Iris pigment epithelial cell (primary cell): ENCODE measurements at regions not wholly inside any gene's neighbourhood (a gene's known extent, or its start where the extent isn't known, plus 50 kb on each side); places are given as distances from the start of the nearest gene placed in this dataset.

Source experiments
- DNase-seq: peaks from one replicate; pipeline ENCODE4 v3.0.0-alpha.2; 2011; ENCODE audit warnings: low read depth

DNA sequence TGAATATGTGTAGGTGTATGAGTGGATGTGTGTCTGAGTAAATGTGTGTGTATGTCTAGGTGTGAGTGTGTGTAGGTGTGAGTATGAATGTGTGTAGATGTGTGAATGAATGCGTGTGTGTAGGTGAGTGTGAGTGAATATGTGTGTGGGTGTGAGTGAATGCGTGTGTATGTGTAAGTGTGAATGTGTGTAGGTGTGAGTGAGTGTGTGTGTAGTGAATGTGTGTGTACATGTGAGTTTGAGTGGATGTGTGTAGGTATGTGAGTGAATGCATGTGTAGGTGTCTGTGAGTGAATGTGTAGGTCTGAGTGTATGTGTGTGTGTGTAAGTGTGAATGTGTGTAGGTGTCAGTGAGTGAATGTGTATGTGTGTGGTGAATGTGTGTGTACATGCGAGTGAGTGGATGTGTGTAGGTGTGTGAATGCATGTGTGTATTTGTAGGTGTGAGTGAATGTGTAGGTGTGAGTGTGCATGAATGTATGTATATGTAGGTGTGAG is 201.0 kb upstream of the ZNF536 start:
- DNase-seq, result no peak

DNA sequence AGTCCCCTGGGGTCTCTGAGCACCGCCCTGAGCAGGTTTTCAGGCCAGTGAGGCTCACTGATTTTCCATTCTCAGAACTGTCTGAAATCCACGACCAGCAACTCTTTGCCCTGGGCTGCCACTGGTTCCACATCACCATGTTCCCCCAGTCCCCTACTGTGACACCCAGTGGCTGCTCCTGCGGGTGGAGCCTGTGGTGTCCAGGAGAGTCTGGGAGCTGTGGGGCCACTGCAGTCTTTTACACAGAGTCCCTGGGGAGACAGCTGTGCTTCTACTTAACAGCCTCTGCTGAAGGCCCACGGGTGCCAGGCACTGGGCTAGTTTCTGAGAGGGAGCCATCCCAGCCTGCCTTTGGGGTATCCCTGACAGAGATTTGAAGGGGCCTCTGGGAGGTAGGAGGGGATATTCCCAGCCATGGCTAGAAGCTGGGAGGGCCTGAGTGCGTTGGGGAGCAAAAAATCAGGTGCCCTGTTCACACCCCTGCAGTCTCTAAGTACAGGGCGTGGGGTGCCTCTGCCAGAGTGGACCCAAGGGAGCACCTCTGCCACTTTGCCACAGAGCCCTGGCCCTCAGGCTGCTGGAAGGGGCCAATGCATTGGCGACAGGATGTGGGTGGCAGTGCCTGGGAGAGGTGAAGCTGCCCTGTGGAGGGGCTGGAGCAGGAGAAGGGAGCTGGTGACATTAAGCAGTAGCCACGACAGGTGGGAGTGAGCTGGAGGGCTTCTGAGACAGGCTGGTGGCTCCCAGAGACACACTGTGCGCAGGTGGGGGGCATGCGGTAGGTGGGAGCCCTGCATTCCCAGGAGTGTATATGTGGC is 200.2 kb upstream of the ZNF536 start:
- no peak for DNase-seq

DNA sequence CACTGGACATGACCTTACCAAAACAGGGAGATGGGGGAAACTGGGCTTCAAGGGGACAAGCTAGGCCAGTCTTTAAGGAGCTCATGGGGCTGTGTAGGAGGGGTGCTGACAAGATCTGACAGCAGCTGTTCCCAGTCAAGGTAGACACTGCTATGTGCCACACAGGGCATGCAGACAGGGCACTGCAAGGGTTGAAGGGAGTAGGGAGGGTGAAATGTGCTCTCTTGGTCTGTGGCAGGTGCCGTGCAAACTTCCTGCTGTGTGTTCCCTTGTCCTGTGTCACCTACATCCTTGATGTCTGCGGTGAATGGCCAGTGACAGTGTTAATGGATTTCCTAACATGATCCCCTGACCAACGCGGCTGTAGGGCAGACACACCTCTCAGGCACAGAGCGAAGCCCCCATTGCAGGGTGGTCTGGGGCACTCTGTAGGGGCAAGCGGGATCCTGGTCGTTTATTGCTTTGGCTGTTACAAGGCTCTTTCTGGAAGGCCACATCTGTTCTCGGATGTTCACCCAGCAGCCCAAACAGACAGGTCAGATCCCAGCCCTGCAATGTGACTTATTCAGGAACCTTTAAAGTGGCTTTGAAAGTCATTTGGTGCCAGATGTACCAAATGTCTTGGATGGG is 199.5 kb upstream of the ZNF536 start:
- DNase-seq, result no peak

DNA sequence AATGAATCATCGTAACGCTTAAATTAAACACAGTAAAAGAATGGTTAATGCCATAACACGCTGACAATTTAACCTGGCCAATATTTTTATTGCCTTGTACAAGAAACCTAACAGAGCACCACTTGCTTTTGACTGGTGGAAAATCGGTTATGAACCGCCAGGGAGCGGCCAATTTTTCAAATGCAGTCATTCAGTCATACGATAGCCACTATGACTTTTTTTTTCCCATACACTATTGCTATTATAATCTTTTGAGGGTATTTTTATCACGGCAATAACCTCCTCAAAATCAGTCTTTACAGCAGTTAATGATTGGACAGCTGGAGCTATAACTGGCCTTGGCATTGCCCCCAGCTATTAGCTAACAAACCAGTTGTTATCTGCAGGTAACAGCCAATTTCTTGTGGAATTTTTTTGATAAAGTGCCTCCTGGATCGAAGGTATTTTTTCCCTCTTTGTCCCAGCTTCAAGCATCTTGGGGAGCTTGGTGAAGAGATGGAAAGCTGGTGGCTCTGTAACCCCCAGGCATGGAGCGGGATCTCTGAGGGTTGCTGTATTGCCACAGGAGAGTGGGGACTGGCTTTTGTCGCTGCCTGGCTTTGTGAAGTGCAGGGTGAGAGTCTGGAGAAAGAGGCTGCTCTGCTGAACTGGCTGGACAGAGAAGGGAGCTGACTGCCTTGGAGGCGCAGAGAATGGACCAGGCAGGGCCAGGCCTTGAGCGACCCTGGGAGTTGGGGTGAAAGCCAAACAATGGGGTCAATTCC is 198.4 kb upstream of the ZNF536 start:
- DNase-seq, result no peak

DNA sequence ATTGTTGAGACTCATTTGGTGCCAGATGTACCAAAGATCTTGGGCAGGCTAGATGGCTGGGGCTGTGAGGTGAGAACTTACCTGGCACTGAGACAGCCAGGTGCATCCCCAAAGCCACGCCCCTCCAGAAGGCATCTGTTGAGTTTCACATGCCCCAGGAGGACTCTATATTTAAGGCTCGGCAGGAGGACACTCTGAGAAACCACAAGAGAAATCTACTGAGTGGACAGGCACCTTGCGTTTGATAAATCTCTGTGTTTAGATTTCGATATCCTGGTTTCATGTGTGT is 197.9 kb upstream of the ZNF536 start:
- no peak for DNase-seq

DNA sequence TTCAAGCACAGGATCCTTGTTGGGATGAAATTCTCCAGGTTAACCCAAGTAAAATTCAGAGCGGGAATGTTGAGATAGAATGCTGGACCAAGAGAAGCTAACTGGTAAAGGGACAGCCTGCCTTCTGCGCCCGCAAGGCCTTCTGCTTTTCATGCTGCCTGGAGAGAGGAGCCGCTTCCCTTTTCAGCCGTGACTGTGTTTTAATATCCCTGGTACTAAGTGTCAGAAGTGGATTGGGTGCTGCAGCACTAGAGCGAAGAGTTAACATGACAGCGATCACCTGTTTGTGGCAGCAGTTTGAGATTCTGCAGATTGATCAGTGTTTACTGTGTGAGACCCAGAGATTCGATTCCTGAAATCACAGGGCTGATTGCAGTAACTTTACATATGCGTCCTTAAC is 197.4 kb upstream of the ZNF536 start:
- no peak for DNase-seq

DNA sequence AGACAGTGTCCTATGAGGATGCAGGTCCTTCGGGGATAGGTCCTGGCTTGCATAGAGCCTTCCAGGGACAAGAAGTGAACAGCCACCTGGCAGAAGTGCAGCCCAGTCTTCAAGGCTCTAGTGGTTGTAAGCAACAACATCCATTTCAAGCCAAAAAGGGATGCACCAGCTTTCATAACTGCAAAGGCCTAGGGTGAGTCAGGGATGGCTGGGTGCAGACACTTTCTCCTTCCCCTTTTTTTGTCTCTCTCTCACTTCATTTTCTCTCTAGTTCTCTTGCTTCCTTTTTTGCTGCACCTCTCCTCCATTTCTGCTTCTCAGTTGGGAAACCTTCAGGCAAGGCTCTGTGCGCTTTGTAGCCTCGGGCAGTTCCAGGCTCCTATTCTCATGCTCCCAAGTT is 196.2 kb upstream of the ZNF536 start:
- DNase-seq, result no peak

DNA sequence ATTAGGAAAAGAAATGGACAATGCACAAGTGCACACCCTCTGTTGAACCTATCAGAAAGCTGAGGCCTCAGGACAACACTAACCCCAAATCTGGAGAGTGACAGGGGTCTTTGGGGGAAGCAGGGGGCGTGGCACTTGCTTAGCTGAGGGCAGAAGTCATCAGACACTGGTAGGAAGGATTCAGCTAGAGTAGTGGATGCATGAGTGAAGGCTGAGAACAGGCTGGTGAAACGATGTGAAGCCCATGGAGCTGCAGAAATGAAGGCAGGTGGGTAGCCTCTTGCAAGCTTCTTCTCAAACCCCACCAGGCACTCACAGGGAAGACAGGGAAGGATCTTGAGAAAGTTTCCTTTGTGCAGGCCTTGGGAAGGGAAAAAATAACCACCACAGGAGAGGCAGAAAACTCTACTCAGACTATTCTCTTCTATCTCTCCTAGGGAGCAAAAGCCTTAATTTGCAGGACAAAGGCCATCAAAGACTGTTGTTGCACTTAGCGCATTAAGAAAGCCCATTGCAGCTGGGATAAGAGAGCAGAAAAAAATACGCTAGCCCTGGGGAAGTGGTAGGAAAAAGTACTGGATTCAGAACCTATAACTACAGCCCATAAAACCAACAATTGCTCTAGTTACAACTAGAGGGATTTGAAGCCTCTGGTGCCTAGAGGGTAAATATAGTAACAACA is 193.3 kb upstream of the ZNF536 start:
- DNase-seq, result no peak

DNA sequence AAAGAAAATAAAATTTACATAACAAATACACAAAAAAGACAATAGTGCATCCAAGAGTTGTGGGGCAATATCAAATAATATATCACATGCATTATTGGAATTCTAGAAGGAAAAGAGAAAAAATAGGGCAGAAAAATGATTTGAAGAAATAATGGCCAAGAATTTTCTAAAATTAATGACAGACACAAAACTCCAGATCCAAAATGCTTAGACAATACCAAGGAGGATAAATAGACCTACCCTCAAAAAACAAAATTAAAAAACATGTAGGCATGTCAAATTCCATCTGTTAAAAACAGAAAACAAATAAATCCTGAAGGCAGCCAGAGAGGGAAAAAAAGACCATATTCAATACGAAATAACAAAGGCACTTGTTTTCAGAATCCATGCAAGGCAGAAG is 191.5 kb upstream of the ZNF536 start:
- DNase-seq, result no peak

DNA sequence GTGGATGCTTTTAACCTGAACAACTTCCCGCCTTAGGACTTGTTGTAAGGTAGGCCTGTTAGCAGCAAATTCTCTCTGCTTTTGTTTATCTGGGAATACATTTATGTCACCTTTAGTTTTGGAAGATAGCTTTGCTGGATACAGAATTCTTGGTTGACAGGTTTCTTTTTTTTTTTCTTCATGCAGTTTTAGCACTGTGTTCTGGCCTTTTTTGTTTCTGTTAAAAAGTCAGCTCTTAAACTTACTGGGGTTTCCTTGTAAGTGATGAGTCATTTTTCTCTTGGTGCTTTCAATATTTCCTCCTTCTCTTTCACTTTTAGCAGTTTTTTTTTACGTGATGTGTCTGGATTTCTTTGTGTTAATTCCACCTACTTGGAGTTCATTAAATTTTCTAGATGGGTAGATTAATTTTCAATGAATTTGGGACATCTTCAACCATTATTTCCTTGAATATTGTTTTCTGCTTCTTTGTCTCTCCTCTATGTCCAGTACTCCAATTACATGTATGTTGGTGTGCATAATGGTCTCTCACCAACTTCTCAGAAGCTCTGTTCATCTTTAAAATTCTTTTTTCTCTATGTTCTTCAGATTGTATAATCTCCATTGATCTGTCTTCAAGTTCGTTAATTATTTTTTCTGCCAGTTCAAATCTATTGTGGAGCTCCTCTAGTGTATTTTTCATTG is 188.2 kb upstream of the ZNF536 start:
- no peak for DNase-seq

DNA sequence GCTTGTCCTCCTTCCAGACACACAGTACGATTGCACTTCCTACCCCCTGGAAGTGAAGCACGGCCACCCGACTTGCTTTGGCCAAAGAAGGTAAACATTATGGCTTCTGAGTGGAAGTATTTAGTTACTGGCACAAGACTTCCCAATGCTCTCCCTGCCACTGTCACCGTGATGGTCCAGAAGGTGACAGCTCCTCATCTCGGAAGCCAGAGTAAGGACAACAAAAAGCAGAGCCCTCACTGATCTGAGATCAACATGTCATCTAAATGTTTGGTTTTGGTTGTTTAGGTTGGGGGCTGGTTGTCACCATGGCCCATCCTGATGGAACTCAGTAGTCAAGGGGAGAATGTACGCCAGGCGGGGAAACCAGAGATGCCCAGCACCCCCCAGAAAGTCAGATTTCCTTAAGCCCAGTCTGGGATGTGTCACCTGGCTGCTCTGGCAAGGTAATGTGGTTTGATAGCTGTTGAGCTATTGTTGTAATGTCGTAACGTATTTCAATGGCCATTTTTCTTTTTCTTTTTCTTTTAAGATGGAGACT is 170.1 kb upstream of the ZNF536 start:
- no peak for DNase-seq

DNA sequence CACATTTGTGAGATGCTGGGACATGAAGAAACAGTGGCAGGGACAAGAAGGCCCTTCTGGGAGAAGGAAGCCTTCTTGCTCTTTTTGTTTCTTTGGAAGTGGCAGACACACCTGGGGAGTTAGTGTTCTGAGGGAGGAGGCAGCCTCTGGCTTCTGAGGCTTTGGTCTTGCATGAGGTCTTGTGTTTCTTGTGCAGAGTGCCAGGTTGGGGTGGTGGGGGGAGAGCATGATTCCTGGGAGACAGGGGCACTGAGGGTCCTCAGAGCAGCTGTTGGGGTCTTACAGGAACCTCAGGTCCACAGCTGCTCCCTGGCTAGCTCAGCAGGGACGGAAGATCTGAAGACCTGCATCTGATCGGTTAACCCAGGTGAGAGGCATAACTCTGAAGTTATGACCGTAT is 167.5 kb upstream of the ZNF536 start:
- no peak for DNase-seq

DNA sequence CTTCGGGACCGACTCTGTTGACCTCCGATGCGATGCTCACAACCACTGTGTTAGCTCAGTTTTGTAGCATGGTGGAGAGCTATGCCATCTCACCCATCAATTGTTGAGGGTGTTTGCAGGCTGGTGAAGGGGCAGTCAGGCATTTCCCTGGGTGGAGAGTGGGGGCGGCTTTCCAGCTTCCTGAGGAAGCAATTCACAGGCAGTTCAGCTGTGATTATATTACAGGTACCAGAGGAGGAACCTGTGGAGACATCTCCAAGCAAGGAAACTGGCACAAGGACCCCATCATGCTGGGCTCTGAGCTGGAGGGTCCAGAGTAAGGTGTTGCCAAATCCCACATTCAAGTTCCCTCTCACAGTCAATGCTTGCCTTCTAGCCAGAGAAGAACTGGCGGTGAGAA is 166.0 kb upstream of the ZNF536 start:
- DNase-seq, result no peak

DNA sequence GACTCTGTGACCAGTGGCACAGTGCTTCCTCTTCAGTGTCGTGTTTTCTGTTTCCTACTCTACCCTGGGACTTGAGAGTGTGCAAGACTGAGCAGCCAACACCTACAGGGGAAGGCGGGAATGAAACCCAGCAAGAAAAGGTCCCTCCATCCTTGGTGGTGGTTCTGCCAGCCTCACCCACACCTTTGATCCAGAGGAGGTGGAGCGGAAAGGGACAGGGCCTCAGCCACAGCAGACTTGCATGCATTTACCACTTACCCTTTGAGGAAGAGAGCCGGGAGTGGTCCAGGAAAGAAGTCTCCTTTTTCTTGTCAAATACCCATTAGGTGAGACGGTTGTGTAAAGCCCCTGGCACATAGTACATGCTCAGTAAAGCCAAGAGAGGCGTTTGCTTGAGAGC is 164.8 kb upstream of the ZNF536 start:
- no peak for DNase-seq

DNA sequence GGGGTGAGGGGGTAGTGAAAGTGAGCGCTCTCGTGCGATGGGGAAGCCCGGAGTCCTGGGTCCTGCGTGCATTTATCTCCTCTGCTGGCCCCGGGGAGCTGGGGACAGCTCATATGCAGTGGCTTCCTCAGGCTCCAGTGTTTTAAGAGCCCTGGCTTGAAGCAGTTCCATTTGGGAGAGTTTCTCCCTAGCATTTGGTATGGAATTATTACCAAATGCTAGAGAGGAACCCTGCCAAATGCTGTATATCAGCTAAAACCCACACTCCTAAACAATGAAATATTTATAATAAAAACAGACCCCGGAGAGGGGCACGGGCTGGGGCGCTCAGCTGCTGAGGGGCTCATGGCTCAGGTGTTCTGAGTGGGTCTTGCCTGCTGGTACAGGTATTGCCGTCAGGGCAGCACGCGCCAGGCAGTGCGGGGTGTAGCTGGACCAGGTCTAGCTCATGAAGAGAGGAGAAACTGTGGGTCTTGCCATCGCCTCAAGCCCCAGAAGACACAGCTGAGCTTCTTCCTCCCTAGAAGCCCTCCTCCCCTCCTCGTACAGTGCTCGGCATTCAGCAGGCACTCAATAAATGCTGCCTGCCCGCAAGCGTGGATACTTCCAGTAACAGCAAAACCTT is 163.6 kb upstream of the ZNF536 start:
- DNase-seq, result no peak

DNA sequence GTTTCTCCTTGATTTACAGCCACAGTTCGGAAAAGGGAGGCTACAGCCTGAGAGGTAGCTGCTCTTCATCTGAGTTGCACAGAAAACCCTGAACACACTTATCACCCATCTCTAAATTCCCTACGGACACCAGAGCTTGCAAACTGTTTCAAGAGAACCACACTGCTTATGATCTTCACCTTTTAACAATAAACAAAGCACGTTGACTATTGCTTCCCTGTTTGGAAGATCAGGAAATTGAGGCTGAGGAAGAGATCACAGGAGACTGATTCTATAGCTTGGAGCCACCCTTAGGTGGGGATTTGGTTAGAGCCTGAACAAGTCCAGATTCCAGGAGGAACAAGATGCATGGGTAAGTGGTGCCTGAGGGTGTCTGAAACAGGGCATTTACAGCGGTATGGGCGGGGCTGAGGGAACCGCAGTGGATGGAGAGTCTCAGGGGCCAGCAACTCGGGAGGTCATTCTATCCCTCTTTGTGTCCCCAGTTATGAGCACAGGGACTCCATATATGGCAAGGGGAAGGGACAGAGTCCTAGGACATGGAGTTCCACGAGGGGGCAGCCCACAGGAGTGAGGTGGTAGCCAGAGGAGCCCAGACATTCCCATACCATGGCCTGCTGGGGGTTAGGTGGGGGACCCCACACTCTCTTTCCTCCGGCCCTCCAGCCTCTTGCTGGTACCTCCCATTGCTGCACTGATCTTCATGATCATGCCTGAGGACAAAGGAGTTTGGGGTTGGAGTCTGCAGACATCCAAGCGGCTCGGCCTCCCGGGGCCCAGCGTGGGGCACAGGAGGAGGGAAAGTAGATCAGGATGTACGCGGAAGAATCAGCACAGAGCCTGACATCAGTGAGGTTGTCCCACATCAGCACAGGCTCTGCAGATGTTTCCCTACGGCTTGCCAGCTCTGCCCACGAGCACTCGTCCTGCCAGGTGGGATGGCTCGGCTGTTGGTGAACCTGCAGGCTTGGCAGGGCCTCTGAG is 162.3 kb upstream of the ZNF536 start:
- DNase-seq, result no peak

DNA sequence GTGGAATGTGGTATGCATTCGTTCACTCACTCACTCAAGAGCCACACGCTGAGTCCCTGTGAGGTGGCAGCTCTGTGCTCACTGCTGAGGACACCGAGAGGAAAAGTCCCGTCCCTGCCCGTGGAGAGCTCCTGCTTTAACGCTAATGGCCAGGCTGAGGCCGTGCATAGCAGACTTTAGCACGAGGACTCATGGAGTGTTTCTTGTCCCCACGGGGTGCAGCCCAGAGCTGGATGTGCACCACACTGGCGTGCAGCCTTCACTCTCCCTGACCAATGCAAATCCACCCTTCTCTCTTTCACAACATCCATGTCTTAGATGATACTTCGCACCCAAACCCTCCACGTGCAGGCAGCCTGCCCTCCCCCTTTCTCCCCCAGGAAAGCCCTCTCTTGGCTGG is 159.6 kb upstream of the ZNF536 start:
- no peak for DNase-seq

DNA sequence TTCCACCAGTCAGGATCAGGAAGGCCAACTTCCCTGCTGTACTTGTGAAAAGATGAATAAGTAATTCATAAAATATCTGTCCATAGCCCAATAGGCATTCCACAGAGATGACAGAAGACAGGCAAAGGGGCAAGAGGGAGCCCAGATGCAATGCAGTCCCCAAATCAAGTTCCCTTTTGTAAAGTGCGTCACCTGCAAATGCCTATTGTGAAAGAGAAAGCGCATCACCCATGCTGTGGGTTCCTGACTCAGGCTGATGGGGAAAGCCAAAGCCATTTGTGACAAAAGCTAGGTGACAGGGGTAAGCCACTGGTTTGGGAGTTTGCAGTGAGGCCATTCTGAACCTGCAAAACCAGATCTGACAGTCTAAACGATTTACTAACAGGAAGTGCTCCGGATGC is 157.5 kb upstream of the ZNF536 start:
- DNase-seq, result no peak

DNA sequence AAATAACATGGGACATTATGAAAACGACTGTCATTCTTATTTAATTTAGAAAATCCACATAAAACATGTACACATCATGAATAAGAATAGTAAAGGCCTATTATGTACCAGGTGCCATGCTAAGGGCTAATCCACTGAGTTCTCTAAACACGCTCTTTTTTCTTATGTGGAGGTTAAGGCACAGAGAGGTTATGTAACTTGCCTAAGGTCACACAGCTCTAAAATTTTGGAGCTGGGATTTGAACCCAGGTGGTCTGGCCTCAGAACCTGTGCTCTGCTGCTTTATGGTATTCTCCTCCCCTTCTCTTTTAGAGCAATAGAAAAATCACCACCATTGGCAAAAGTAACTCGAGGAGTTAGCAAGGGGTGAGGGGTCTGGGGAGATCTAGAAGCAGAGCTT is 156.9 kb upstream of the ZNF536 start:
- no peak for DNase-seq

DNA sequence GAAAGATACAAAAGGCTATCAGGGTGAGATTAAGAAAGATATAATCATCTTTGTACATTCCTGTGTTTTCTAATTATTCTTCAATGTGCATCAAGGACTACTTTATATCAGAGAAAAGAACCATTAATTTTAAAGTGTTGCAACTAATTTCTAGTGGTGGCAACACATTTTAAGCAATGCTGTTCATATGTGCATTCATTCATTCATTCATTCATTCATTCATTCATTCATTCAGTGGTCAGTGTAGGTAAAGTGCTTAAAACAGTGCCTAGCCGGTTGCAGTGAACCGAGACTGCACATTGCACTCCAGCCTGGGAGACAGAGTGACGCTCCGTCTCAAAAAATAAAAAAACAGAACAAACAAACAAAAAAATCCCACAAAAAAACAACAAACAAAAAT is 155.7 kb upstream of the ZNF536 start:
- DNase-seq, result no peak
